Activated naive CD4-positive, alpha-beta T cell treated with anti-CD3 and anti-CD28 coated beads, Interleukin-2, amount 50 U/mL, for 72 hours (primary cell): ENCODE measurements at regions not wholly inside any gene's neighbourhood (a gene's known extent, or its start where the extent isn't known, plus 50 kb on each side); places are given as distances from the start of the nearest gene placed in this dataset.

Source experiments
- ATAC-seq, 2 donors: fragments of 150-1000 bp; cut with Tn5 transposase; 2 replicates each; pipeline ENCODE4 v1.10.0; 2021; ENCODE audit warnings: mild to moderate bottlenecking in 2 of 2, moderate library complexity in 2 of 2
- DNase-seq, 2 donors: peaks; one replicate each; pipeline ENCODE4 v3.0.0; 2021 to 2022; ENCODE audit warnings: low spot score in 2 of 2
- H3K27ac Mint-ChIP-seq, 2 donors: one replicate each; pipeline ENCODE4 v1.8.0; 2022; ENCODE audit warnings: mild to moderate bottlenecking in 2 of 2, mixed read lengths in 2 of 2
- H3K36me3 Mint-ChIP-seq, 2 donors: one replicate each; pipeline ENCODE4 v1.8.0; 2022; ENCODE audit warnings: mixed read lengths in 2 of 2
- H3K9me3 Mint-ChIP-seq, 2 donors: one replicate each; pipeline ENCODE4 v1.8.0; 2022; ENCODE audit warnings: mixed read lengths in 2 of 2

GRCh38 chr4:145375416-145375815 lies 106.2 kb upstream of the SMAD1 start:
- Mint-ChIP-seq H3K36me3 (no peaks in the 10 kb centered on the region), H3K27ac (no peak overlapping the region), H3K9me3 (peaks cover 5 to 6% of the 10 kb centered on the region in 2 donors)
- no peak for DNase-seq
- ATAC-seq: no peak

- Mint-ChIP-seq H3K9me3 (peaks cover 0 to 6% of the 10 kb centered on the region in 2 donors), H3K27ac (no peak overlapping the region), H3K36me3 (no peaks in the 10 kb centered on the region)
- no peak for ATAC-seq
- DNase-seq: no peak
Observed at GRCh38 chr4:145352438-145353145, 129.1 kb upstream of the SMAD1 start.

GRCh38 chr4:145351922-145352321 lies 129.7 kb upstream of the SMAD1 start:
- DNase-seq: no peak
- no peak for ATAC-seq
- Mint-ChIP-seq H3K9me3 (peaks cover 0 to 4% of the 10 kb centered on the region in 2 donors), H3K27ac (no peak overlapping the region), H3K36me3 (no peaks in the 10 kb centered on the region)

DNA sequence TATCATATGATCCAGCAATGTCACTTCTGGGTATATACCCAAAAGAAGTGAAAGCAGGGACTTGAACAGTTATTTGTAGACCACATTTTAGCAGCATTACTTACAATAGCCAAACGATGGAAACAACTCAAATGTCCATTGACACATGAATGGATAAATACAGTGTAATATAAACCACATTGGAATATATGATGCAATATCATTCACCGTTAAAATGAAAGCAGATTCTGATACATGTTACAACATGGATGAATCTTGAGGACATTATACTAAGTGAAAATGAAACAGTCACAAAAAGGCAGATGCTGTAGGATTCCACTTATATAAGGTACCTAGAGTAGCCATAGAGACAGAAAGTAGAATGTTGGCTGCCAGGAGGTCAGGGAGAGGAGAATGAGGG lies 130.5 kb upstream of the SMAD1 start:
- no peak overlapping the region for H3K27ac Mint-ChIP-seq
- ATAC-seq (no peak), DNase-seq (no peak)
- H3K36me3 Mint-ChIP-seq: no peaks in the 10 kb centered on the region
- H3K9me3 Mint-ChIP-seq: no peaks in the 10 kb centered on the region

DNA sequence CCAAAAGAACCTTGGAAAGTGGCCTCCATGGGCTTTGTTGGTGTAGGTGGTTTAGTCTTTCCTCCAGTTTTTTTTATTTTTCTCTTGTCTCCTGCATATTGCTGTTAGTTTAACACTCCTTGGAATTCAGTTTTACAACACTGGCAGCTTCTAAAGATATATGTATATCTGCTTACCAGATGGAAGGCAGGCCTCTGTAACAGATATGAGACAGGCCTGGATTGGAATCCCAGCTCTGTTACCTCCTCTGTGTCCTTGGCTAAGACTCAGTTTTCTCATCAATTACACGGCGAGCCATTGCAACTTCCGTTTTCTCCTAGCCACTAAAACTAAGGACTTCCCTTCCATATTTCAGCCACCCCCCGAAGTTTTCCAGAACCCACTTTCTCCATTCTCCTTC lies 133.4 kb upstream of the SMAD1 start:
- ATAC-seq (no peak), DNase-seq (no peak)
- H3K36me3 Mint-ChIP-seq: no peaks in the 10 kb centered on the region
- H3K27ac Mint-ChIP-seq: no peak overlapping the region
- H3K9me3 Mint-ChIP-seq: no peaks in the 10 kb centered on the region

DNA sequence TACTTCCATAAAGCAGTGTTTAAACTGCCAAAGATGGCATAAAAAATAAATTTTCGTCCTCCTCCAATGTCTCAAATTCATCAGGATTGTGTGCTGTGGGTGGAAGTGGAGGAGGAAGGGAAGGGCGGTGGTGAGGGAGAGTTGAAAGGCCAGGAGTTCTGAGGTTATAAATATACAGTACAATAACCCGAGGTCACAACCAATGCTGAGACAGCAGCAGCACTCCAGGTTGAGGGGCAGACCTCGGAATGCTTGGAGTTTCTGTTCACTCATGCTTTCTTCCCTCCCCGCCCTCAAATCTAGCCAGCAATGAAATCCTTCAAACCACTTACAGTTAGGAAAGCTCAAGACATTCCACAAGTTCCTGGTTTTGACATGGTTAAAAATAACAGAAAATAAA lies 134.0 kb upstream of the SMAD1 start:
- Mint-ChIP-seq H3K36me3 (no peaks in the 10 kb centered on the region), H3K27ac (no peak overlapping the region), H3K9me3 (no peaks in the 10 kb centered on the region)
- ATAC-seq (no peak), DNase-seq (no peak)

- Mint-ChIP-seq H3K9me3 (no peaks in the 10 kb centered on the region), H3K27ac (no peak overlapping the region), H3K36me3 (no peaks in the 10 kb centered on the region)
- ATAC-seq: no peak
- DNase-seq: no peak
Observed at GRCh38 chr4:145346081-145346480, 135.6 kb upstream of the SMAD1 start.

- H3K27ac Mint-ChIP-seq: no peak overlapping the region
- ATAC-seq (no peak), DNase-seq (no peak)
- no peaks in the 10 kb centered on the region for H3K9me3 Mint-ChIP-seq
- no peaks in the 10 kb centered on the region for H3K36me3 Mint-ChIP-seq
Observed at GRCh38 chr4:145345401-145345800, 136.3 kb upstream of the SMAD1 start.

DNA sequence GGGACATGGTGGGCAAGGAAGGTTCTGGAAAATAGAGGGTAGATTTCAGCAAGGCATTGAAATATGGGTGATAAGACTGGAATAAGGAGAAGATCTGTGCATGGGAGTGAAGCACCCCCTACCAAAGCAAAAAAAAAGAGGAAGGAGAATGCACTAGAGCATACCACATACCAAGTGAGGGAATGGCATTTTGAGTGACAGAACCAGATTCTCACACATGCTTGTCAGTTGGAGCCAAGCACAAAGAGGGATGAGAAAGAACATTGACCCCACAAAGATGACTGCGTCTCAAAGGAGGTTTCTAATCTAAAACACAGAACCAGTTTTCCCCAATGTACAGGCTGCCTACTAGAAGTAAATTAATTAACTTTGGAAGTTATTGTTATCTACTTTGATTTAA lies 140.3 kb upstream of the SMAD1 start:
- no peaks in the 10 kb centered on the region for H3K36me3 Mint-ChIP-seq
- no peaks in the 10 kb centered on the region for H3K9me3 Mint-ChIP-seq
- no peak for ATAC-seq
- no peak for DNase-seq
- no peak overlapping the region for H3K27ac Mint-ChIP-seq

DNA sequence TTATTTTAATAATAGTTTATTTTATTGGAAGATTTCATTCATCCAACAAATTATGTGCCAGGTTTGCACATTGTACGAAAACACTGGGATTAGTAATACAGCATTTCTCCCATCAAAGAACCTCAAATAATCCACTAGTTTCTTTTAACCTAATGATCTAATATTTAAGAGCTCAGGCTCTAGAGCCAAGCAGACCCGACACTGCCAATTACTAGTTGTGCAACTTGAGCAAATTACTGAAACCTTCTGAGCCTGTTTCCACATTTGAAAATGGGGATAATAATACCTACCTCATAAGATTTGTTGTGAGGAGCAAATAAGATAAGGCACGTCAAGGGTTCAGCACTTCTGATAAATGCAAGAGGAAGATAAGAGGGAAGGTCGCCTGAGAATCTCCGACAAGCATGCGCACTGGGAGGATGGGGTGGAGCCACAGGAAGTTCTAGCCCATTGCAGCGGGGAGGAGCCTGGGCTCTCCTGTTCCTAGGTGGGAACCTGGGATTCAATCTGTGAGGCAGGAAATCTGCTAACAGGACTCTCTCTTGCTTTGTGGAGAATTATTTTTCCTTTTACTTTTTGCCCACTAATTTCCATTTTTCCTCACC lies 141.5 kb upstream of the SMAD1 start:
- no peak for ATAC-seq

DNA sequence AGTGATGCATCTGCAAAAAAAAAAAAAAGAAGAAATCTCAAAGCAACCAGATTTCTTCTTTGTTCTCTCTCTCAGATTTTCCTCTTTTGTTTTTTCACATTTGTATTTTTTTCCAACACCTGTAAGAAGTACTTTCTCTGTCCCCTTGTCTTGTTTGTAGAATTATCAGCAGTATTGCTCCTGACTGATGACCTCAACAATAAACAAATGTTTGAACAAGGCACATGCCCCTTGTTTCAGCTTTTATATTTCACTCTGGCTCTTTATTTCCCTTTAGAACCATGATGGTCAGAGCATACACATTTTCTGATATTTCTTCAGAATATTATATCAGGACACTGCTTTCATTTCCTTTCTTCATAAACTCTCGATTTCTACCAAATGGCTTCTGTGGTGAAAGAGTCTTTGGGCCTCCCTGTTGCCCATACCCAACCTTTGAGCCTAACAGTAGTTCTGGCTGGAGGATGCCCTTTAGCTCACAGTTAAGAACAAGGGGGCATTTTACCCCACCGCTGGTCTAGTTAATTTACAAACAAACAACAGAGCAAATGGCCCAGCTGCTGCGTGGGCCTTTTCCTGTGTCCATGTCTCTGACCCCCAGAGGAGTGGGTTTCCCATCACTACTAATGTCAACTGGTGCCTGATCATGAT lies 142.5 kb upstream of the SMAD1 start:
- ATAC-seq: no peak
- DNase-seq: no peak
- no peaks in the 10 kb centered on the region for H3K36me3 Mint-ChIP-seq
- no peak overlapping the region for H3K27ac Mint-ChIP-seq
- no peaks in the 10 kb centered on the region for H3K9me3 Mint-ChIP-seq

More for the DNA sequence above, 141.5 kb upstream of the SMAD1 start:
- Mint-ChIP-seq H3K9me3 (no peaks in the 10 kb centered on the region), H3K36me3 (no peaks in the 10 kb centered on the region), H3K27ac (no peak overlapping the region)
- no peak for DNase-seq

DNA sequence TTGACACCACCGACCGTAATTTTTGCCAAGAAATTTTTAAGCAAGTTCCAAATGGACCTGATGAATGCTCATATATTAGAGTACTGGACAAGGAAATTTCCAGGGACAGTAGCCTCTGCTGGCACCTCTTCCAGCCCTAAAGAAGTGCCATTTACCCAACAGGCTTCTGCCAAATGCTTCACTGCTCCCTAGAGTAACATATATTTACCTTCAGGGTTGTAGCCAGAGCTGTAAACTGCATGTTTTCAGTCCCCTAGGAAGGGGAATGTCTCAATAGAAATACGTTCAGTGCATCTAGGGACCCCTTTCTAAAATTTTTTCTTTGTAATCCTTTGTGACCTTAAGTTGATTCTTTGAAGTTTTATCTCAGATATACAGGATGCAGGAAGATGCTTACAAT lies 143.1 kb upstream of the SMAD1 start:
- ATAC-seq (no peak), DNase-seq (no peak)
- Mint-ChIP-seq H3K9me3 (no peaks in the 10 kb centered on the region), H3K27ac (no peak overlapping the region), H3K36me3 (no peaks in the 10 kb centered on the region)

DNA sequence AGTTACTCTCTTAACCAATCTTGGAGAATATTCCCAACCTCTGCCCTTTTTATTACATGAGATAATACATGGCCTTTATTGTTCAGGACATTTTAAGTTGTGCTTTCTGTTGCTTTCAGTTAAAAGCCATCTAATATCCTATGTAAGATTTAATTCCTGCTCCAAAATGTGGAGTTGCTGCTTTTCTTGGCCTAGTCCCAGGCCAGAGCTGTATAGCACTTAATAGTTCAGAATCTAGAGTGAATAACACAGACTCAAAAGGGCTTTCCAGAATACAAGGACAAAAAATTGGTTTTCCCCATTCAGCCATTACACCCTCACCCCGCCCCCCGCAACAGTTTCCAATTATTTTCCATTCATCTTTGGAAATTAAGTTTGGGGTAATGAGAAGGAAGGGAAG lies 144.3 kb upstream of the SMAD1 start:
- H3K27ac Mint-ChIP-seq: no peak overlapping the region
- ATAC-seq (no peak), DNase-seq (no peak)
- H3K36me3 Mint-ChIP-seq: no peaks in the 10 kb centered on the region
- no peaks in the 10 kb centered on the region for H3K9me3 Mint-ChIP-seq

- no peaks in the 10 kb centered on the region for H3K9me3 Mint-ChIP-seq
Observed at GRCh38 chr4:145333786-145334185, 147.9 kb upstream of the SMAD1 start.

GRCh38 chr4:145326491-145326890 lies 146.1 kb upstream of the OTUD4 start:
- DNase-seq (no peak), ATAC-seq (no peak)
- Mint-ChIP-seq H3K9me3 (peaks cover 9 to 11% of the 10 kb centered on the region in 2 donors), H3K36me3 (peaks cover 0 to 4% of the 10 kb centered on the region in 2 donors), H3K27ac (no peak overlapping the region)

More at GRCh38 chr4:145333786-145334185, 147.9 kb upstream of the SMAD1 start:
- no peak overlapping the region for H3K27ac Mint-ChIP-seq
- DNase-seq (no peak), ATAC-seq (no peak)
- H3K36me3 Mint-ChIP-seq: no peaks in the 10 kb centered on the region

GRCh38 chr4:145324161-145324560 lies 143.8 kb upstream of the OTUD4 start:
- Mint-ChIP-seq H3K9me3 (peaks cover 9 to 11% of the 10 kb centered on the region in 2 donors), H3K36me3 (peaks cover 0 to 4% of the 10 kb centered on the region in 2 donors), H3K27ac (no peak overlapping the region)
- ATAC-seq (no peak), DNase-seq (no peak)

DNA sequence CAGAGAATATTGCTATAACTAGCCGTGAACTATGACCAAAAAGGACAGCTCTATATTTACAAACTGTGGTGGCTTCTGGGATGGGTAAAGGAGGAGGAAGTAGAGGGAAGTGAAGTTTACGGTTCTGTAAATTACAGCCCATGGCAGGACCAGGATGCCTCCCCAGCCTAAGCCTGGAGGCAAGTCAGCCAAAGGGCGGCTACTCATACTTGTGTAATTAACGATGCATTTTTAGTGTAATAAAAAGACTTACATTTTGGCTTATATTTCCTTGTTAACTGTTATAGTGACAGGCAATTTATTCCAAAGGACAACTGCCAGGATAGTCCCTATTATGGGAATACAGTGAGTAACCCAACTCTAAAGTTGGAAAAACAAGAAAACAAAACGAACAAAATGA lies 139.9 kb upstream of the OTUD4 start:
- ATAC-seq: no peak
- no peaks in the 10 kb centered on the region for H3K36me3 Mint-ChIP-seq
- H3K9me3 Mint-ChIP-seq: no peaks in the 10 kb centered on the region
- no peak overlapping the region for H3K27ac Mint-ChIP-seq
- no peak for DNase-seq

- no peak for ATAC-seq
- no peak overlapping the region for H3K27ac Mint-ChIP-seq
- no peaks in the 10 kb centered on the region for H3K9me3 Mint-ChIP-seq
Observed at GRCh38 chr4:145319751-145320150, 139.4 kb upstream of the OTUD4 start.

More at GRCh38 chr4:145319751-145320150, 139.4 kb upstream of the OTUD4 start:
- DNase-seq: no peak
- H3K36me3 Mint-ChIP-seq: no peaks in the 10 kb centered on the region
